Ammon's horn (tissue), 1 donor: ENCODE measurements at regions not wholly inside any gene's neighbourhood (a gene's known extent, or its start where the extent isn't known, plus 50 kb on each side); places are given as distances from the start of the nearest gene placed in this dataset.

Experiments
- DNase-seq: peaks from one replicate; pipeline ENCODE4 v3.0.0-alpha.2; 2016; ENCODE audit warnings: low spot score

DNA sequence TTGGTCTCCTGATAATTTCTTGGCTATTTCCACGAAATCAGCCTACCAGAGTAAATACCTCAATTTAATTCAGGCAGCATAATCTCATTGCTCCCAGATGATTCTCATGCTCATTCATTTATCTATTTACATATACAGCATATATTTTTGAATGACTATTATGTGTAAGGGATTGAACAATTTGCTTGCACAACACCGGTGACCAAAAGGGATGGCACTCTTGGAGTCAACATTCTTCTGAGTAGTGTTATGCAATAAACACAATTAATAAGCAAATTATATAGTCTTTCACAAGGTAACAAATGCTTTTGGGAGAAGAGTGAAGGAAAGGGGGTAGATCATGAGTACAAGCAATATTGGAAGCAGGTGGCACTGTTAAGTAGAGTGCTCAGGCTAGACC, 1015.3 kb downstream of the ARAP2 start:
- DNase-seq = no peak

DNA sequence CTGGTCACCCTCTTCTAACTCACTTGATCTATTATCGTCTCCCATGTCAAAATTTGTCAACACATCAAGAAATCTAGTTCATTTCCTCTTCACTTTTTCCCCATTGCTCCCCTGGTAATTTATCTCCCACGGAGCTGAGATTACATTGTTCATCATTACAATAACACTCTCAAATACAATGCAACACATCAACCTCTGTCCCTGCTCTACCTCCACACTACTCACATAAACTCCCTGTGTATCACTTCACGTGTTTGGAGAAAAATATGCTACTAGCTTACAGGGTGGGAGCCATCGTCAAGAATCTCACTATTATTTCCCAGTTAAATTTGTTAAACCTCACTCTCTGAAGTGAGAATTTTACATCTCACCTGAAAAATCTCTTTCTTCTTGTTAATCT, 1006.4 kb downstream of the ARAP2 start:
- no peak for DNase-seq

DNA sequence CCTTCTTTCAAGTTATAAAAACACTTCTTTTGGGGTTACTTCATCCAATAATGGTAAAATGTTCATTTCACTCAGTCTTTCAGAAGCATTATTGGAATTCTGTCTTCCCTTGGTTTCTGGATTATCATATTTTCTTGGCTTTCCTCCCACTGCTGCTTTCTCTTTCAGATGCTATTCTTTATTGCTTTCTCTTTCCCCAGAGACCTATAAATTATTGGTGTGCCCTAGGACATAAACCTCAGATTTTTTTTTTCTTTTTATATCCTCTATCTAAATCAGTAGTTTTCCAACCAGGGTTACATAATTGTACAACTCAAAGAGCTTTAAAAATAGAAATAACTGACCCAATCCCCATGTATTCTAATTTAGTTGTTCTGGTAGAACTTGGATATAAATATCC, 1005.5 kb downstream of the ARAP2 start:
- no peak for DNase-seq

DNA sequence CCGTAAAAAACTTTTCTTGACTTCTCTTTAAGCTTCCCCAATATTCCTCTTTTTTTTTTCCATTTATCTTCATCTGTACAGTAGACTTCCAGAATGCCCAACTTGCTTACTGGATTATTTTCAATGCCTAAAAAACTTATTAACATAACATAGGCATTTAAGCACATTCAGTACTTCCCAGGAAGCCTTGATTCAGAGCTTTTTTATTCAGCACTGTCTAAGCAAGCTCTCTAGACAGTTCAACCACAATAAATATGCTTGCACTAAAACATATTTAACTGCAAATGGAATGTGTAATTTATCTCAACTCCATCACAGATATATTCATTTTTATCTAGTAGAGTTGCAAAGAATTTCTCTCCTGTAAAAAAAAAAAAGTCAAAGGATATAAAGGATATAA, 997.8 kb downstream of the ARAP2 start:
- no peak for DNase-seq

DNA sequence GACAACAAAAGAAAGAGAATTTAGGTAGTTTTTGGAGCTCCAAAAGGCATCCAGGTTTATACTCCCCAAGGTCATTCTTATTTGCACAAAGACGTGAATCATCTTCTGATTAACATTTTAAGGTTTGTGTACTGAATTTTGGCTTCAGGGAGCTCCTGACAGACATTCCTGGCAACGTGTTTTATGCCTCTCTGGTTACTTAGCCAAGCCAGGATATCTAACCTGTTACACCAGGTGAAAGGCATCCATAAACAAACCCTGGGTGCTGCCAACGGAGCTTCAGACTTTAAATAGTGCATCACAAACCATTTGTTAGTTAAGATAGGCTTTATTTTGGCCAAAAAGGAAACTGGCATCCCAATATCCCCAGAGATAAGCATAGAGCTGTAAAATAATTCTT, 997.3 kb downstream of the ARAP2 start:
- no peak for DNase-seq

DNA sequence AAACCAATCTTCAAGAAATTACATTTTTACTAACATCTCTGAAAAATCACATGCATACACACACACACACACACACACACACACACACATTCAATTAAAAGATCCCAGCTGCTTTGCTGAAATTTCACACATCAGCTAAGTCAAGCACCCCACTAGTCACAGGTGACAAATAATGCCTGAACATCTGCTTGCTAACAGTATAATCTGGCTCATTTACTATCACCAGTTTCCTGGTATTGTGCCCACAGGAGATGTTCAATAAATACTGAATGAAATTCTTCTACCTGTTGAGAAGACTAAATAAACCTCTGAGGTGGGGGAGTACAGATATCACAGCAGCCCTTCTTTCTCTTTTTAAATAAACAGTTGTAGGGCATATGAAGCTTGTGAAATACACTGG, 994.0 kb downstream of the ARAP2 start:
- no peak for DNase-seq

DNA sequence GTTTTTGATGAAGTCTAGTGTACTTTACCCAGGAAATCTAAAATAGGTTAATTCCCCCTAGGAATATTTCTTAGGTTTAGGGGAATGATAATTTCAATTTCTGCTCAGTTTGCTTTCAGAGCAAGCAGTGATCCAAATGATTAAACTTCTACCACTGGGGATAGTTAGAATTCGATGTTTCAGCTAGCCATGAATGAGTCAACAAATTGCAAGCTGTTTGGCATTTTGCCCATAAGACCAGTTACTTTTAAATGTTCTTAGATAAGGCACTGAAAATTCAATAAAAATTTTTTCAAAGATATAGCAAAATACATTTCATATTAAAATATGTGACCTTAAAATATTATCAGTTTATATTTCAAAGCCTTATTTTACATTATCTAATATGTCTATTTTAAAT, 993.6 kb downstream of the ARAP2 start:
- DNase-seq = no peak

DNA sequence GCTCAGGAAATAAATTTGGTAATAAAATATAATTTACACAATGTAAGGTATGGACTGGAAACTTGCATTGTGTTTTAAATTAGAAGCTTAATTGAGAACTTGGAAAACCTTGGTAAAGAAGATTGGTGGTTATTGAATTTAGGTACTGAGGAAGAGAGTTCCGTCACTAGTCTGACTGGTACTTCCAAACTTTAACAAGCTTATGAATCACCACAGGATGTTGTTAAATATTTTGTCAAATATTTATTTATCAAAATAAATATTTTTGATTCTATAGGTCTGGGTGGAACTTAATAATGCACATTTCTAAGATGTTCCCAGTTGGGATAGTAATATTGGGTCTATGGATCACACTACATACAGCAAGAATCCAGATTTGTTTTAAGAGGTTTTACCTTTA, 992.2 kb downstream of the ARAP2 start:
- DNase-seq = no peak

DNA sequence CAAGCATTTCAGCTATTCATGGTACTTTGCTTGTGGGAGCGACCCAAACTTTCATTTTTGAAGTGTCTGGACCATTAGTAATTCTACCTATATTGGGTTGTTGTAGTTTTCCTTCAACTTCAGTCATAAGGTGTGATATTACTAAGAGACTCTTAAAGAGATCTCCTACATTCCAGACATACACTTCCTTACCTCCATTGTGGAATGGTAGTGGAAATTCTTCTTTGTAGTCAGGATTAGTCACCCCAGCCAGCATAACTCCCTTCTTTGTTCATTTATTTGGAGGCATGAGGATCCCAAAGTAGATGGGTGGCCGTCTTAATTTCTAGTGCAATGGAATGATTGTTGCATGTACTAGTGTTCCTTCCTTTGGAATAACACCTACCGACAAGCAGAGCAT, 991.4 kb downstream of the ARAP2 start:
- DNase-seq = no peak

DNA sequence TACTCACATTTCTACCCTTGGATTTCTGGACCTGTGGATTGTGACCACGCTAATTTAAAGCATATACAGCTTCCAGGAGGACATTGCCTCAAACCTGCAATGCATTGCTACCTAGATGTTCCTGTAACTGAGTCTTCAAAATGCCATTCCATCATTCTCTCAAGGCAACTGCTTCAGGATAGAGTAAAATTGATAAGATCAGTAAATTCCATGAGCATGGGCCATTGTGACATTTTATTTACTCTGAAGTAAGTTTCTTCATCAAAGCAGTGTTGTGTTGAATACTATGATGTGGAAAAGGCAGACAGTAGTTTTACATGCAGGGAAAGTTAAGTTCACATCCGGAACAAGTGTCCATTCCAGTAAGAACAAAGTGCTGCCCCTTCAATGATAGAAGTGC, 991.0 kb downstream of the ARAP2 start:
- no peak for DNase-seq

DNA sequence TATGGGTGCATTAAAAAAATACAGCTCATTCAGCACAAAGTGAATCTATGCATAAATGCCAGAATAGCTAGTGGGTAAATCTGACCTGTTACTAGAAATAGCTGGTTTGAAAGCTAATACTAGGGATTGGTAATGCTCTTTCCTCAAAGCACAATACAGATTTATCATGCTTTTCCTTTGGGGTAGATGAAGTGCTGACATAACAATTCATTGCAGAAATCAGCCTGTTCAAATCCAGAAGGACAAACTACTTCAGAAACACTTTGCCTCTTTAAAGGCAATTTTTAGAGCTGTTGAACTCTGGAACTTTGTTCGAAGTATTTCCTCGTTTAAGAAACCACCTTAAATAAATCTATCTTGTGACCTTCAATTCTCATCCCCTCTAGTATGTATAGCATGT, 957.9 kb downstream of the ARAP2 start:
- no peak for DNase-seq

DNA sequence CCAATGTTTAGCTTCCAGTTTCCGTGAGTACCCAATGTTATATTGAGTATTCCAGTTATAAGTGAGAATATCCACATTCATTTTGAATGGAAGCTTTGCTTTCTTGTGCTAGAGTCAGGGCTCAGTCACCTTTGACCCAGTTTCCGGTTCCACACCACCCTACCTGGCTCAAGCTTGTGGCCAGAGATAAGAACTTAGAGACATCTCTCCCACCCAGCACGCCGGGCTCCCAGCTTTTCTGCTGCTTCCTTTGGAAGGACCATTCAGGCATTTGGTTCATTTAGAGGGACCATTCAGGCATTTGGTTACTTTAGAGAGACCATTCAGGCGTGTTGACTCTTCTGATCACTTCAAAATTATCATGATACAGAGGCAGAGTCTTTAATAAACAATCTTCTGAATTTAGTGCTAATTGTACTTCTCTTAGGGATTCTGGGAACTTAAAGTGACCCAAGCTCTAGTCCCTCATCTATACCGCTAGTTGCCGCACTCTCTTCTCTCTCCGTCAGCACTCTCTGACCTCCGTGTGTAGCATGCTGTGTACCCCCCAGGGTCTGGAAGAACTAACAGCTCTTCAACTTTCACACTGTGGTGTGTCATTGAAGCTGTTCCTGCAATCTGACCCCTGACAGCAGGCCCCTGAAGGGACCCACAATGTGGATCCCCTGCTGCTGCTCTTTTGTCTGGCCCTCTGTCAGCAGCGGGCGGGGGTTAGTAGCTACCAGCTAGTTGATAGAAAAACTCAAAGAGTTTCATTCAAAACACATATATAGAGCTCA, 943.1 kb downstream of the ARAP2 start:
- no peak for DNase-seq

DNA sequence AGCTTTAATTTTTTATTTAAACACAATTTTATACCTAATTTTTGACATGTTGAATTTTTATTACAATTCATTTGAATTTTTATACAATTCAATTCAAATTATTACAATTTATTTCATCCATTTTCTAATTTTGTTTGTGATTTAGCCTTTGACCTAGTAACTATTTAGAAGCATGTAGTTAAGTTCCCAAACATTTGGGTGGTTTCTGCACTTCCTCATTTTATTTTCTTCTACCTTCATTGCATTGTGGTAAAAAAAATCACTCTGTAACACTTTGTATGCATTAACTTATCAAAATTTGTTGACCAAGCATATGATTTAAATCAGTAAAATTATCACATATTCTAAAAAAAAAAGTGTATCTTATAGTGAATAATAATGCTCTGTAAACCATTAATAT, 928.9 kb downstream of the ARAP2 start:
- no peak for DNase-seq

DNA sequence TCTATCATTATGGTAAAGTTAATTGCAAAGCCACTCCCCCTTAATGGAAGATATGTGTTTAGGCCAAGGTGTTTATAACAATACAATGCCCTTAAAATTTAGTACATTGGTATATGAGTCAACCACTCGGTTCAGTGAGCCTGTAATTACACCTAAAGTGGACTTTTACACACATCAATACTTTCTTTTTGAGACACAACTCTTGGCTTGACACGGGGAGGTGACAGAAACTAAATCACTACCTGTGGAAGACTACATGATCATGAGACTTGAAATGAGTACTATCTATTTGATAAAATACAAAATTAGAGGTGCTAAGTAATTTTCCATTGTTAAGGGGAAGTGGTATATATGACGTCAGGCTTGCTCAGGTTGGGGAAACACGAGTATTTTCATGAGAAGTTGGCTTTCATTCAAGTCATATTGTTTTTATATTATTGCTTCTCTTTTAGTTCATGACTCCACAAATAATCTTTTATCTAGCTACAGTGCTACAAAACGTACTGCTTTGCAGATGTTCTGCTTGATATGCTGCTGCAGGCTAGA, 918.3 kb downstream of the ARAP2 start:
- DNase-seq = no peak

DNA sequence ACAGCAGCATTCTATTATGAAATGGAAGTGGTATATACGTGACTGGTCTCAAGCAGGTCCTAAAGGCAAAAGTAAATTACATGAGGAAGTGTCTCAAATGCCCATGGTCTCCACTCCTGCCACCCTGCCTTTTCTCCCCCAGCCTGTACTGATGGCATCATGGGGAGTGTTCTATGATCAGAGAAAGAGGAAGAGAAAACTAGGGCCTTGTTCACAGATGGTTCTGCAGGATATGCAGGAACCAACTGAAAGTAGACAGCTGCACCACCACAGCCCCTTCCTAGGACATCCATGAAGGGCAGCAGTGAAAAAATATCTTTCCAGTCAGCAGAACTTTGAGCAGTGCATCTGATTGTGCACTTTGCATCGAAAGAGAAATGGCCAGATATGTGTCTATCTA, 901.5 kb downstream of the ARAP2 start:
- no peak for DNase-seq

DNA sequence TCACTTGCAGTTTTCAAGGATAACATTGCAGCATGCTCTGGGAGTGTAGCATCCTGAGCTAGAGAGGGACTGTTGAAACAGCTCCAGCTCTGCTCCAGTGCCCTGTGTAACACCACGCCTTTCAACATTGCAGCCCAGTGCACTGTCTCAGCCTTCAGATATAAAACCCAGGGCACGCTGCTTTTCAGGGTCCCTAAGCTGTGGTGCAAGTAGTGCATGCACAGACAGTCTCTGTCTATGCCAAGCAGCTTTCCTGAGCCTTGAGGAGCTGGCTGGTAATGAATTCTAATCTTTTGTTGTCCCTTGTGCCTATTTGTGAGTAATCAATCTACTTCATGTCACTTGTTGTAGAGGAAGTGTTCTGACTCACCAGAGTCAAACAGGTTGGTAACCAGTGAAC, 897.0 kb downstream of the ARAP2 start:
- no peak for DNase-seq

DNA sequence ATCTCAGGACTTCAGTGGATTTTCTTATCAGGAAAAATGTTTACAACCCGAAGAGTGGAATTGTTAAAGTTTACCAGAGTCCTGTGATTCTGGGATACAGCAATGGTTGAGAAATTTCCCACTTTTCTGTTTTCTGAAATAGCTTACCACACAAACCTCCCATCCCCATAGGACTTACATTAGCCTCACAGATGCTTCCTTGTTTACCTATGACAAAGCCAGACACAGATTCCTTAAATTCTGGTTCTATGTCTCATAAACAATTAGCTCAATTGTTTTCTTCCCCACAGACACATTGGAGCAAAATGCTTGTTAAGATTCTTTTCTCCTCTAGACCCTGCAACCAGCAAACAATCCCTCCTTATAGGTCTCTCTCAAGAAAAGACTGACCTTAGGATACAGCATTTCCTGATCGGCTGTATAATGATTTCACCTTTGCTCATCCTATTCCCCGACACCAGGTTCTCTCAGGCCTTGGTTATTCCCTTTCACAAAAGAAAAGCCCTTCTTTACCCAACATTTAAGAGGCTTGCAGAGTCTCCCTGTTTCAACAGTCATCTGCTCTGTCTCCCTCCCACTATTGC, 886.2 kb downstream of the ARAP2 start:
- DNase-seq = no peak

DNA sequence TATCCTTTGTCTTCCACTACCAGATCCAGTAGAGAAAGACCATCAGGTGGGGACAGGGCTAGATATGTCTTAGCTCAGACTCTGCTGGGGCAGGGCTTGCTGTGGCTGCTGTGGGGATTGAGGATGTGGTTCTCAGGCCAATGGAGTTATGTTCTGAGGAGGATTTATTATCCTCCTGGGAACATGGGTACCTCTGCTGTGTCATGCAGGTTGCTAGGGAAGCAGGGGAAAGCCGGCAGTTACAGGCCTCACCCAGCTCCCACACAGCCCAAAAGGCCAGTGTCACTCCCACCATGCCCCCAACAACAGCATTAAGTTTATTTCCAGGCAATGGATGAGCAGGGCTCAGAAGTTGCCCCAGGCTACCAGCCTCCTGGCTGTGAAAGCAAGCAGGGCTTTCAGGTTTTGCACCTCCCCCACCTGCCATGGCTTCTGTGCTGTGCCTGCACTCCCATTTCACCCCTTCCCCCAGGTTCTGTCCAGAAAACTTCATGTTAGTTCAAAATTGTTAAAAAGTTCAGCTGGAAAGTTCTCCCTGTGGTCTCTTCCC, 879.9 kb downstream of the ARAP2 start:
- no peak for DNase-seq

DNA sequence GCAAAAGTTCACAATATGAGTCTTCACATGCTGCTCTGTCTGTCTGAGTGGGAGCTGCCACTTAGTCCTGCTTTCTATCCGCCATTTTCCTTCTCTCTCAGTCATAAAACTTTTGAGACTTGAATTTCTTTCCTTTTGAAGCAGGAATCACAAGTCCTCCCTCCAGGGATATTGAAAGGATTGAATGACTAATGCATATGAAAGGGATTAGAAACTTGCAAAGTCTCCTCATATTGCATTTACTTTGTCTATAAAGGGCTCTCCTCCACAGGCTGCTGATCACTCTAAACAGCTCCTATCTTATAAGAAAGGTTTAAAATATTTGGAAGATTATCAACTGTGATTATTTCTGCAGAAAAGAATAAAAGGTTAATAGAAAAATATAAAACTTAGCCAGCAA, 879.1 kb downstream of the ARAP2 start:
- no peak for DNase-seq

DNA sequence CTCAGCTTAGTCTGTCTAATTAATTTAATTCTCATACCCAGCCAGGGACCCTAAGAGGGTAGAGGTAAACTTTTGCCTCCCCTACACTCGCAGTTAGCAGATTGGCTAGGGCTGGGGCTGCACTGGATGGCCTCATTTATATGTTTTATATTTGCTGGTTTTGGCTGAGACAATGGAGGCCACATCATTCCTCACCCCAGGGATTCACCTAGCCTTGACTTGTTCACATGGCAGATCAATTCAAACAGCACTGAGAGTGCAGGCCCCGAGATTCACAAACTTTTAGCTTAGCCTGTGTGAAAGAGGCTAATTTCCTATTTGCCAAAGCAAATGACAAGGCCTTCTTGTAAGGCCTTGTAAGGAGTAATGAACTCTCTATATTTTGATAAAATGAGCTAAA, 844.4 kb downstream of the ARAP2 start:
- no peak for DNase-seq

DNA sequence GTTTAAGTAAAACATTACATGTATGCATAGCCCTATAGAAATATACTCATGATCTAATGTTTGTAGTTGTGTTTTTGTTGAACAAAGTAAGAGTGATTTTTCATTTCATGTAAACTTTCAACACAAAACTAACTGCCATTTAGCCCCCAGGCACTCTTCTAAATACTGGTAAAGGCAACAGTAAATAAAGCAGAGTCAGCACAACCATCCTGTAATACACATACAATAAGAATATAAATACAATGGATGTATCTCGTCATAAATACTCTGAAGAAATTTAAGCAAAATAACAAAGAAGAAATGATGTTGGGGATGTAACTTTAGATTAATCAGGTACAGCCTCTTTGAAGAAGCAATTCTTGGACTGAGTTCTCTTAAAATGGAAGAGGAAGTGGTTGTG, 821.2 kb downstream of the ARAP2 start:
- no peak for DNase-seq

DNA sequence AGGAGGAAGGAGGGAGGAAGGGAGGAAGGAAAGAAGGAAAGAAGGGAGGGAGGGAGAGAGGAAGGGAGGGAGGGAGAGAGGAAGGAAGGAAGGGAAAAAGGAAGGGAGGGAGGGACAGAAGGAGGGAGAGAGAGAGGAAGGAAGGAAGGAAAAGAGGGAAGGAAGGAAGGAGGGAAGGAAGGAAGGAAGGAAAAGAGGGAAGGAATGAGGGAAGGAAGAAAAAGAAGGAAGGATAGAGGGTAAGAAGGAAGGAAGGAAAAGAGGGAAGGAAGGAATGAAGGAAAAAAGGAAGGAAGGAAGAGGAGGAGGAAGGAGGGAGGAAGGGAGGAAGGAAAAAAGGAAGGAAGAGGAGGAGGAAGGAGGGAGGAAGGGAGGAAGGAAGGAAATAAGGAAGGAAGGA, 796.8 kb downstream of the ARAP2 start:
- no peak for DNase-seq

DNA sequence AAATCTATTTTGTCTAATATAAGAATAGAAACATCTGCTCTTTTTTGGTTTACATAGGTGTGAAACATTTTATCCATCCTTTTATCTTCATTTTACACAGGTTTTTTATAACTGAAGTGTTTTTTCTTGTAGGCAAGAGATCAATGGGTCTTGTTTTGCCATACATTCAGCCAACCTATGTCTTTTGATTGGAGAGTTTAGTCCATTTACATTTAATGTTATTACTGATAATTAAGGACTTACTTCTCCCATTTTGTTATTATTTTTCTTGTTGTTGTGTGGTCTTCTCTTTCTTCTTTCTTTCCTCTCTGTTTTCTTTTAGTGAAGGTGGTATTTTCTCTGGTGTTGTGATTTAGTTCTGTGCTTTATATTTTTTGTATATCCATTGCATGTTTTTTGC, 785.3 kb downstream of the ARAP2 start:
- DNase-seq = no peak
